Tibial nerve (tissue), 4 donors: ENCODE measurements at regions not wholly inside any gene's neighbourhood (a gene's known extent, or its start where the extent isn't known, plus 50 kb on each side); places are given as distances from the start of the nearest gene placed in this dataset.

Source experiments
- DNase-seq, 2 donors: peaks; one replicate each; pipeline ENCODE4 v3.0.0-alpha.2; 2019; ENCODE audit warnings: low spot score in 2 of 2
- H3K27ac ChIP-seq, 4 donors: fragments of 200-600 bp; sonication (generic) in 3 of 4; one replicate each; pipeline ENCODE4 v1.5.1; 2017 to 2019; ENCODE audit warnings: mild to moderate bottlenecking in 1 of 4
- H3K27me3 ChIP-seq, 2 donors: fragments of 200-600 bp; sonication (generic) in 1 of 2; one replicate each; pipeline versions ENCODE4 v1.5.1 to v1.6.0; 2017 to 2019
- H3K36me3 ChIP-seq, 3 donors: fragments of 200-600 bp; sonication (generic); one replicate each; pipeline ENCODE4 v1.5.1; 2018 to 2019
- H3K4me1 ChIP-seq, 4 donors: fragments of 200-600 bp; sonication (generic) in 3 of 4; one replicate each; pipeline ENCODE4 v1.5.1; 2017 to 2019
- H3K4me3 ChIP-seq, 4 donors: fragments of 200-600 bp; sonication (generic) in 3 of 4; one replicate each; pipeline ENCODE4 v1.5.1; 2017 to 2019; ENCODE audit warnings: mild to moderate bottlenecking in 1 of 4, moderate library complexity in 1 of 4
- H3K9me3 ChIP-seq, 4 donors: fragments of 200-600 bp; sonication (generic) in 3 of 4; one replicate each; pipeline ENCODE4 v1.5.1; 2017 to 2019
- EP300 ChIP-seq, 2 donors: sonication (generic); formaldehyde crosslinking; IDR thresholded peaks; one replicate each; pipeline ENCODE4 v1.6.1; 2017; ENCODE audit warnings: antibody characterized with exemption in 2 of 2, mild to moderate bottlenecking in 1 of 2
- POLR2A ChIP-seq, 2 donors: fragments of 450-650 bp; IDR thresholded peaks; one replicate each; pipeline ENCODE4 v1.6.1; 2017; ENCODE audit warnings: antibody characterized with exemption in 2 of 2, mild to moderate bottlenecking in 2 of 2, moderate library complexity in 2 of 2
- WGBS, 2 donors: methylation state at CpG; one replicate each; pipeline ENCODE4 v1.1.5; 2018; 5-methylcytosine and 5-hydroxymethylcytosine counted together
- TF ChIP-seq, protein P1 (sequence below), 5 experiments: fragments of 200-600 bp in 3 of 5; fragments of 450-650 bp in 2 of 5; sonication (generic) in 3 of 5; IDR thresholded peaks; one replicate each; pipeline ENCODE4 v1.5.1; 2016 to 2019; ENCODE audit warnings: antibody characterized with exemption in 5 of 5, mild to moderate bottlenecking in 3 of 5, moderate library complexity in 2 of 5

DNA sequence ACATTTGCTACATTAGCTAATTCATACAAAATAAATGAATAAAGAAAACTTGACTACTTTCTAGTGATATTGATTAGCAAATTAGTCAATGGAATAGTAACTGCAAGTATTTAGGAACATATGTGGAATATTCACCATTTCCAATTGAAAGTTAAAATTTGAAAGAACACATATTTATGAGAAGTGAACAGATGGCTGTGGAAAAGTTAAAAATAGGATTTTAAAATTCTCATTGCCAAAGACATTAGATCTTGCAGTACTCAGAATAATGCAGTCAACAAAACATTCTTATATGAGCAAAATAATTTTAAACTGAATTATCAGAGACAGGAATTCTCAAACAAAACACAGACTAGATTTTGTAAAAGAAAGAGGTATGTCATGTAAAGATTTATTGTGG is 613.9 kb upstream of the NOVA1 start:
- Histone ChIP-seq H3K27ac (no peak overlapping the region), H3K4me1 (no peaks in the 10 kb centered on the region), H3K36me3 (no peaks in the 10 kb centered on the region), H3K4me3 (no peak overlapping the region), H3K9me3 (peaks cover 0 to 3% (median 0%) of the 10 kb centered on the region in 4 donors), H3K27me3 (no peaks in the 10 kb centered on the region)
- no peak for DNase-seq
- TF ChIP-seq EP300 (IDR thresholded peaks at IDR 0.05) (no peak), POLR2A (IDR thresholded peaks at IDR 0.05) (no peak)
- TF ChIP-seq, protein P1, sequence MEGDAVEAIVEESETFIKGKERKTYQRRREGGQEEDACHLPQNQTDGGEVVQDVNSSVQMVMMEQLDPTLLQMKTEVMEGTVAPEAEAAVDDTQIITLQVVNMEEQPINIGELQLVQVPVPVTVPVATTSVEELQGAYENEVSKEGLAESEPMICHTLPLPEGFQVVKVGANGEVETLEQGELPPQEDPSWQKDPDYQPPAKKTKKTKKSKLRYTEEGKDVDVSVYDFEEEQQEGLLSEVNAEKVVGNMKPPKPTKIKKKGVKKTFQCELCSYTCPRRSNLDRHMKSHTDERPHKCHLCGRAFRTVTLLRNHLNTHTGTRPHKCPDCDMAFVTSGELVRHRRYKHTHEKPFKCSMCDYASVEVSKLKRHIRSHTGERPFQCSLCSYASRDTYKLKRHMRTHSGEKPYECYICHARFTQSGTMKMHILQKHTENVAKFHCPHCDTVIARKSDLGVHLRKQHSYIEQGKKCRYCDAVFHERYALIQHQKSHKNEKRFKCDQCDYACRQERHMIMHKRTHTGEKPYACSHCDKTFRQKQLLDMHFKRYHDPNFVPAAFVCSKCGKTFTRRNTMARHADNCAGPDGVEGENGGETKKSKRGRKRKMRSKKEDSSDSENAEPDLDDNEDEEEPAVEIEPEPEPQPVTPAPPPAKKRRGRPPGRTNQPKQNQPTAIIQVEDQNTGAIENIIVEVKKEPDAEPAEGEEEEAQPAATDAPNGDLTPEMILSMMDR (IDR thresholded peaks at IDR 0.05), result no peak

DNA sequence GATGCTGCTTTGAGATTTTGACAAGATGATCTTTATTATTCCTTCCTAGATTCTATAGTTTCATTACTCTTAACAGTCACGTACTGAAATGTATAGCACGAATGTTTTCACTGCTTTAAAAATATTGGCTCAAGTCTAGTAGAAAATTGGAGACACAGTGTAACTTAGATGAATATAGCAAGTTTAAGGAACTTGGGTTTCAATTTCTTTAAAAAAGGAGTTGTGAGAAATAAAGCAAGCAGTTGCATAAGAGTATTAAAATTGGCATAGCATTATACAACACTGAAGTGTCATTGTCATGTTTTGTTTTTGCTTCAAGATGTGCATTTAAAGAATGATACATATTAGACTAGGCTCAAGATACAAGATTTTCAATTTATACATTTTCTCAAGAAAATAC is 624.8 kb upstream of the NOVA1 start:
- H3K4me3 ChIP-seq, result no peak overlapping the region
- H3K36me3 ChIP-seq, result no peaks in the 10 kb centered on the region
- peaks cover 0 to 13% (median 0%) of the 10 kb centered on the region in 4 donors for H3K9me3 ChIP-seq
- H3K27me3 ChIP-seq, result no peaks in the 10 kb centered on the region
- H3K4me1 ChIP-seq, result no peaks in the 10 kb centered on the region
- 81 to 87% methylated on average over 2 of the region's 2 CpGs for WGBS, 2 donors
- TF ChIP-seq EP300 (IDR thresholded peaks at IDR 0.05), result no peak
- TF ChIP-seq, protein P1 (IDR thresholded peaks at IDR 0.05), result no peak
- no peak for TF ChIP-seq POLR2A (IDR thresholded peaks at IDR 0.05)
- no peak overlapping the region for H3K27ac ChIP-seq
- DNase-seq, result no peak

DNA sequence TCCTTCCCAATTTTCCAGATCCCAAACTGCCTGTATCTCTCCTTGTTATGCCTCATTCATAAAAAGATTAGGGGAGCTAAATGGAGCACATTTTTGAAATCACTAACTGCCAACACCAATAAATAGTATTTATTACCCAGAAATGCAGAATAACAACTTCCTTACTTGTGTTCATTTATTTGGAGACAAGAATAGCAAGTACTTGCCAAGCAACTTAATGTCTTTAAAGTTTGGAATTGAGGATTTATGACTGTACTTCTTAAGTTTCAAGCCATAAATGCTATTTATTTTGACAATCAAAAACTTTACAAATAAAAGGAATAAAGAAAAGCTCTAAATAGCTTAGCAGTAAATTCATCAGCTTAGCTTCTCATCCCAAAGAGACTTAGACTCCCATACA is 626.1 kb upstream of the NOVA1 start:
- peaks cover 0 to 13% (median 0%) of the 10 kb centered on the region in 4 donors for H3K9me3 ChIP-seq
- H3K4me1 ChIP-seq, result no peaks in the 10 kb centered on the region
- H3K4me3 ChIP-seq, result no peak overlapping the region
- no peak for DNase-seq
- TF ChIP-seq POLR2A (IDR thresholded peaks at IDR 0.05), result no peak
- no peak for TF ChIP-seq EP300 (IDR thresholded peaks at IDR 0.05)
- TF ChIP-seq, protein P1 (IDR thresholded peaks at IDR 0.05), result no peak
- H3K27me3 ChIP-seq, result no peaks in the 10 kb centered on the region
- no peak overlapping the region for H3K27ac ChIP-seq
- no peaks in the 10 kb centered on the region for H3K36me3 ChIP-seq

DNA sequence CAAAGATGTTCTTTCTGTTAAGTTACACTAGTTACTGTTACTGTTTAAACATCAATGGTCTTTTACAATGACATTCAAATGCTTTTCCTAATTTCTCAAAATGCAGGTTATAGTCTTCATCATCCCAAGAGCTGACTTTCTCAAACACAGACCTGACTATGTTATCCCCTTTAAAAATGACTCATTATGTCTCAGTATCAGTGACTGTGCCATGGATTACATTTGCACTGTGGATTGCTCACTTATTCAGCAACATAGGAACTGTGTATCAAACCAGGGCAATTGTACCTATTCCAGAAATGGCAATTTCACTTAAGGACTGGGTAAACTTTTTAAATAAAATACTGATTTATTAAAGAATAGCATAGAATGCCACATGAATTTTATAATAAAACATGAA is 630.2 kb upstream of the NOVA1 start:
- TF ChIP-seq, protein P1 (IDR thresholded peaks at IDR 0.05), result no peak
- no peak for TF ChIP-seq POLR2A (IDR thresholded peaks at IDR 0.05)
- no peak for TF ChIP-seq EP300 (IDR thresholded peaks at IDR 0.05)
- no peak overlapping the region for H3K27ac ChIP-seq
- no peak overlapping the region for H3K4me3 ChIP-seq
- no peaks in the 10 kb centered on the region for H3K4me1 ChIP-seq
- no peaks in the 10 kb centered on the region for H3K27me3 ChIP-seq
- no peak for DNase-seq
- no peaks in the 10 kb centered on the region for H3K36me3 ChIP-seq
- H3K9me3 ChIP-seq, result no peaks in the 10 kb centered on the region

DNA sequence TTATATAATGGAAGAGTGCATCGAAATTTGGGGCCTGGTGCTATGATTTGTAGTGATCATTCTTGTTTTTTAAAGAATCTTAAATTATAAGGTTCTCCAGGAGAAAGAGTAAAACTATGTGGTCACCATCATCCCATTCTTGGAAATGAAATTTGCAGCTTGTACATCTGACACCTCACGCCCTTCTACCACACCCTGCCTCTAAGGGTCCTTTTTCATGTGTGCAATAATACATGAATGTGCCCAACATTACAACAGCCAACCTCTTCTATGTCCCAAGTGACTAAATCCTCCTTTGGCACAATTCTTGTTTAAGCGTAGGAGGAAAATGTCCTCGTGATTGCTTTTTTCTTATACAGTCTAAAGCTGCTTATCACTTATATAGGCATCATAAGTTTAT is 636.5 kb upstream of the NOVA1 start:
- Histone ChIP-seq H3K27me3 (no peaks in the 10 kb centered on the region), H3K36me3 (no peaks in the 10 kb centered on the region), H3K4me1 (no peaks in the 10 kb centered on the region), H3K4me3 (no peak overlapping the region), H3K27ac (no peak overlapping the region), H3K9me3 (no peaks in the 10 kb centered on the region)
- DNase-seq, result no peak
- TF ChIP-seq EP300 (IDR thresholded peaks at IDR 0.05) (no peak), POLR2A (IDR thresholded peaks at IDR 0.05) (no peak)
- TF ChIP-seq, protein P1 (IDR thresholded peaks at IDR 0.05), result no peak
- WGBS, 2 donors, result 81 to 83% methylated on average over 4 of the region's 4 CpGs
